ENCODE measurements at regions not wholly inside any gene's neighbourhood (a gene's known extent, or its start where the extent isn't known, plus 50 kb on each side); places are given as distances from the start of the nearest gene placed in this dataset.

- whole genome bisulfite sequencing (ENCODE audit: insufficient coverage): no CpG with 5 or more reads among the region's 4 CpGs
- Histone ChIP-seq H3K4me1 (ENCODE audit: control insufficient read depth, insufficient read depth, low read length) (no peaks in the 10 kb centered on the region), H3K36me3 (ENCODE audit: control insufficient read depth, insufficient read depth, low read length) (no peaks in the 10 kb centered on the region), H3K27ac (ENCODE audit: low read length) (no peak overlapping the region), H3K27me3 (ENCODE audit: control insufficient read depth, insufficient read depth, low read length) (no peaks in the 10 kb centered on the region), H3K4me3 (ENCODE audit: low read length) (no peak overlapping the region), H3K9me3 (replicated peaks; ENCODE audit: control insufficient read depth, low read depth, low read length) (no peaks in the 10 kb centered on the region)
- no peak for DNase-seq
Measured at GRCh38 chr6:119544325-119545175, 195.0 kb upstream of the MAN1A1 start.

DNA sequence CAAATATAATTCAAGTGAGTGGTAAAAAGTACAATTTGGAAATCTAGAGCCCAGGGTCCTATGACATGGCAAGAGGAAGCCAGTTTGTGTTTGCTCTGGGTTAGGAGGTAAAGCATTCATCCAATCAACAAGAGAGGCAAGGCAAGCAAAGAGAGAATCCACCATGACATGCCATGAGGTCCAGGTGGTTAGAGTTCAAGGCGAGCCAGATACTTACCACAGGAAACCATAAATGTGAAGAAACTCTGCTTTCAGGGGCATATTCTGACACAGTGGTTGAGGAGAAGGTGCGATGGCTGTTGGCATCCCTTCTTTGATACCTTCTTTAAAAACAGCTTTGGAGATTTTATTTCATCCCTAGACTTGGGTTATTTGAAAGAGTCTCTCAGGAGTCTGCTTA, 193.8 kb upstream of the MAN1A1 start:
- Histone ChIP-seq H3K4me3 (ENCODE audit: low read length) (no peak overlapping the region), H3K27ac (ENCODE audit: low read length) (no peak overlapping the region), H3K4me1 (ENCODE audit: control insufficient read depth, insufficient read depth, low read length) (no peaks in the 10 kb centered on the region), H3K9me3 (replicated peaks; ENCODE audit: control insufficient read depth, low read depth, low read length) (no peaks in the 10 kb centered on the region), H3K36me3 (ENCODE audit: control insufficient read depth, insufficient read depth, low read length) (no peaks in the 10 kb centered on the region), H3K27me3 (ENCODE audit: control insufficient read depth, insufficient read depth, low read length) (no peaks in the 10 kb centered on the region)
- DNase-seq: no peak
- no CpG with 5 or more reads among the region's 2 CpGs for whole genome bisulfite sequencing (ENCODE audit: insufficient coverage)

- H3K4me1 ChIP-seq (ENCODE audit: control insufficient read depth, insufficient read depth, low read length): no peaks in the 10 kb centered on the region
- no CpG with 5 or more reads among the region's 1 CpG for WGBS (ENCODE audit: insufficient coverage)
- H3K27me3 ChIP-seq (ENCODE audit: control insufficient read depth, insufficient read depth, low read length): no peaks in the 10 kb centered on the region
- H3K9me3 ChIP-seq (replicated peaks; ENCODE audit: control insufficient read depth, low read depth, low read length): no peaks in the 10 kb centered on the region
- DNase-seq: no peak
- H3K36me3 ChIP-seq (ENCODE audit: control insufficient read depth, insufficient read depth, low read length): no peaks in the 10 kb centered on the region
- H3K27ac ChIP-seq (ENCODE audit: low read length): no peak overlapping the region
- no peak overlapping the region for H3K4me3 ChIP-seq (ENCODE audit: low read length)
Measured at GRCh38 chr6:119542037-119542436, 192.5 kb upstream of the MAN1A1 start.

GRCh38 chr6:119541132-119541905, 191.8 kb upstream of the MAN1A1 start:
- H3K4me1 ChIP-seq (ENCODE audit: control insufficient read depth, insufficient read depth, low read length): no peaks in the 10 kb centered on the region
- no peaks in the 10 kb centered on the region for H3K9me3 ChIP-seq (replicated peaks; ENCODE audit: control insufficient read depth, low read depth, low read length)
- no peaks in the 10 kb centered on the region for H3K36me3 ChIP-seq (ENCODE audit: control insufficient read depth, insufficient read depth, low read length)
- H3K27ac ChIP-seq (ENCODE audit: low read length): no peak overlapping the region
- WGBS (ENCODE audit: insufficient coverage): 15% methylated on average over 2 of the region's 3 CpGs
- H3K4me3 ChIP-seq (ENCODE audit: low read length): no peak overlapping the region
- DNase-seq: peak; percentile 76
- H3K27me3 ChIP-seq (ENCODE audit: control insufficient read depth, insufficient read depth, low read length): no peaks in the 10 kb centered on the region

GRCh38 chr6:119540417-119540816, 190.9 kb upstream of the MAN1A1 start:
- no peaks in the 10 kb centered on the region for H3K9me3 ChIP-seq (replicated peaks; ENCODE audit: control insufficient read depth, low read depth, low read length)
- WGBS (ENCODE audit: insufficient coverage): 89% methylated on average over 6 of the region's 6 CpGs
- no peaks in the 10 kb centered on the region for H3K27me3 ChIP-seq (ENCODE audit: control insufficient read depth, insufficient read depth, low read length)
- H3K4me3 ChIP-seq (ENCODE audit: low read length): no peak overlapping the region
- H3K4me1 ChIP-seq (ENCODE audit: control insufficient read depth, insufficient read depth, low read length): no peaks in the 10 kb centered on the region
- no peak overlapping the region for H3K27ac ChIP-seq (ENCODE audit: low read length)
- DNase-seq: no peak
- H3K36me3 ChIP-seq (ENCODE audit: control insufficient read depth, insufficient read depth, low read length): no peaks in the 10 kb centered on the region

GRCh38 chr6:119539066-119539746, 189.6 kb upstream of the MAN1A1 start:
- 86% methylated on average over 1 of the region's 3 CpGs for WGBS (ENCODE audit: insufficient coverage)
- no peak overlapping the region for H3K27ac ChIP-seq (ENCODE audit: low read length)
- H3K27me3 ChIP-seq (ENCODE audit: control insufficient read depth, insufficient read depth, low read length): no peaks in the 10 kb centered on the region
- H3K4me3 ChIP-seq (ENCODE audit: low read length): no peak overlapping the region
- no peaks in the 10 kb centered on the region for H3K36me3 ChIP-seq (ENCODE audit: control insufficient read depth, insufficient read depth, low read length)
- no peaks in the 10 kb centered on the region for H3K4me1 ChIP-seq (ENCODE audit: control insufficient read depth, insufficient read depth, low read length)
- no peaks in the 10 kb centered on the region for H3K9me3 ChIP-seq (replicated peaks; ENCODE audit: control insufficient read depth, low read depth, low read length)
- no peak for DNase-seq

- no peak overlapping the region for H3K4me3 ChIP-seq (ENCODE audit: low read length)
- WGBS (ENCODE audit: insufficient coverage): no CpG with 5 or more reads among the region's 5 CpGs
- no peaks in the 10 kb centered on the region for H3K36me3 ChIP-seq (ENCODE audit: control insufficient read depth, insufficient read depth, low read length)
- no peak overlapping the region for H3K27ac ChIP-seq (ENCODE audit: low read length)
- DNase-seq: no peak
- no peaks in the 10 kb centered on the region for H3K27me3 ChIP-seq (ENCODE audit: control insufficient read depth, insufficient read depth, low read length)
- no peaks in the 10 kb centered on the region for H3K9me3 ChIP-seq (replicated peaks; ENCODE audit: control insufficient read depth, low read depth, low read length)
- no peaks in the 10 kb centered on the region for H3K4me1 ChIP-seq (ENCODE audit: control insufficient read depth, insufficient read depth, low read length)
Measured at GRCh38 chr6:119536666-119537065, 187.1 kb upstream of the MAN1A1 start.

DNA sequence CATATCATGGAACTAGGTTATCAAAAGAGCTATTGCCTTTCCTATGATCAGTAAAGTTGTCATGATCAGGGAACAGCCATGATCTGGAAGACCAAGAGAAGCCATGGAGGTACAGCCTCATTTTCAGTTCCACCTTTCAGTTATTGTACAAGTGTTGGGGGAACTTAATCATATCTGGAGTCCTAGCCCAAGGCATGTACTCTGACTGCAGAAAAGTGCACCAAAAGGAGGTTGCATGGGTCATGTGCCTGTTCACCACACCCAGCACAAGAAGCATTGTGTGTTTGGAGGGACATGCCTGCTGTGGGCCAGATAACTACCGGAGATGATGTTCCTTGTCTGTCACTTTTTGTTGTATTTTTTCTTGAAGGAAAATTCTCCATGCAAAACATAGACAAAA, 185.8 kb upstream of the MAN1A1 start:
- Histone ChIP-seq H3K27ac (ENCODE audit: low read length) (no peak overlapping the region), H3K4me3 (ENCODE audit: low read length) (no peak overlapping the region), H3K36me3 (ENCODE audit: control insufficient read depth, insufficient read depth, low read length) (no peaks in the 10 kb centered on the region), H3K9me3 (replicated peaks; ENCODE audit: control insufficient read depth, low read depth, low read length) (no peaks in the 10 kb centered on the region), H3K27me3 (ENCODE audit: control insufficient read depth, insufficient read depth, low read length) (no peaks in the 10 kb centered on the region), H3K4me1 (ENCODE audit: control insufficient read depth, insufficient read depth, low read length) (no peaks in the 10 kb centered on the region)
- DNase-seq: no peak
- WGBS (ENCODE audit: insufficient coverage): no CpG with 5 or more reads among the region's 1 CpG

DNA sequence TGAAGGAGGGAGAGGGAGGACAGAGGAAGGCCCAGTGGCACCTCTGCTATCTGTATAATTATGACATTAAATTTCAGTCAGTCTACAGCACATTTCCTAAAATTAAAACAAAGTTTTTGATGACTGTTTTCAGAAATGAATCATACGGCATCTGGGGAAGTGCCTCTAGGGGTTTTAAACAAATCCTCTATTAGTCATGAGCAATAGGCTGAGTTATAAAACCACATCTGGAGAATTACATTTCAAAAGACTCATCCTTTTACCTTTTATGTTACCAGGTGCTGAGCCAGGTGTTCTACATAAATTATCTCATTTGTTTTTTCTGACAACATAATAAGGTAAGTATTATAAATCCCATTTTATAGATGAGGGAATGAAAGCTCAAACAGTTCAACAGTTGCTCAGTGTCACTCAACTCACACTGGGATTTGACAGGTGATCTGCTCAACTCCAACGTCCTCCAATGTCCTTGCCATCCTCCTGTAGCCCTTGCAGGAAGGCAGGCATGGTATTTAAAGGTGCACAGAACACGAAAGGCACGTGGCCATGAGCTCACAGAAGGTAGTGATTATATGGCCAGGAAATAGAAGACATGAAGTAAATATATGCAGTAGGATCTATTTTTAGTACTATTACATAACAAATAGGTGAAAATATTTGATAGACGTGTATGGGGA, 184.2 kb upstream of the MAN1A1 start:
- no CpG with 5 or more reads among the region's 5 CpGs for WGBS (ENCODE audit: insufficient coverage)
- Histone ChIP-seq H3K4me3 (ENCODE audit: low read length) (no peak overlapping the region), H3K27me3 (ENCODE audit: control insufficient read depth, insufficient read depth, low read length) (no peaks in the 10 kb centered on the region), H3K27ac (ENCODE audit: low read length) (no peak overlapping the region), H3K4me1 (ENCODE audit: control insufficient read depth, insufficient read depth, low read length) (no peaks in the 10 kb centered on the region), H3K36me3 (ENCODE audit: control insufficient read depth, insufficient read depth, low read length) (no peaks in the 10 kb centered on the region), H3K9me3 (replicated peaks; ENCODE audit: control insufficient read depth, low read depth, low read length) (no peaks in the 10 kb centered on the region)
- peak; percentile 16 for DNase-seq

DNA sequence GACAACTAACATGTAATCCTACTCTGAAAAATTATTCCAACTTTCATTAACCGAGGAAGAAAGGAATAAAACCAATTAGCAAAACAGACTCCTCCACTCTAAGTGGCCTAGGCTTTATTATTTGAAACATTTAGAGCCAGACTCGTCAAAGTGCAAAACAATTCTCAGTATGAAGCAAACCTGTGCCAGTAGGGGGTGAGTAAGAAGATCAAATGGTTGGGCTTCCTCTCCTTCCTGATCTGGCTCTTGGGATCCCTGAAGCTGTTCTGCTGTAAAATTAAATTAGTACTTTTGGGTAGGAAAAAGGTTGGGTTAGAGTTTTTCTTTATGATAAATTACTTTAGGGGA, 177.6 kb upstream of the MAN1A1 start:
- H3K36me3 ChIP-seq (ENCODE audit: control insufficient read depth, insufficient read depth, low read length): no peaks in the 10 kb centered on the region
- no peaks in the 10 kb centered on the region for H3K27me3 ChIP-seq (ENCODE audit: control insufficient read depth, insufficient read depth, low read length)
- H3K4me3 ChIP-seq (ENCODE audit: low read length): no peak overlapping the region
- H3K9me3 ChIP-seq (replicated peaks; ENCODE audit: control insufficient read depth, low read depth, low read length): no peaks in the 10 kb centered on the region
- WGBS (ENCODE audit: insufficient coverage): no CpG with 5 or more reads among the region's 2 CpGs
- no peak for DNase-seq
- no peaks in the 10 kb centered on the region for H3K4me1 ChIP-seq (ENCODE audit: control insufficient read depth, insufficient read depth, low read length)
- H3K27ac ChIP-seq (ENCODE audit: low read length): no peak overlapping the region
